NB4 (cell line): ENCODE measurements at regions not wholly inside any gene's neighbourhood (a gene's known extent, or its start where the extent isn't known, plus 50 kb on each side); places are given as distances from the start of the nearest gene placed in this dataset.

Source experiments
- DNase-seq: peaks from one replicate; pipeline ENCODE4 v3.0.0; 2010; ENCODE audit warnings: low read depth
- H3K4me3 ChIP-seq: one replicate; pipeline ENCODE4 v1.5.1; 2011; ENCODE audit warnings: mild to moderate bottlenecking, low read depth, low read length, moderate library complexity
- CTCF ChIP-seq: IDR thresholded peaks from one replicate; pipeline ENCODE4 v1.5.1; 2012; ENCODE audit warnings: low read depth, low read length
- MYC ChIP-seq: IDR thresholded peaks from 2 replicates; pipeline ENCODE4 v1.6.1; 2011; ENCODE audit warnings: low read depth, low read length
- POLR2A ChIP-seq: IDR thresholded peaks from 2 replicates; pipeline ENCODE4 v1.6.1; 2011; ENCODE audit warnings: mild to moderate bottlenecking; ENCODE audit not compliant: insufficient read length; ENCODE audit errors: extremely low read depth
- TF ChIP-seq, protein P1 (sequence below): IDR thresholded peaks from 2 replicates; pipeline ENCODE4 v1.6.1; 2011; ENCODE audit warnings: low read depth, low read length

DNA sequence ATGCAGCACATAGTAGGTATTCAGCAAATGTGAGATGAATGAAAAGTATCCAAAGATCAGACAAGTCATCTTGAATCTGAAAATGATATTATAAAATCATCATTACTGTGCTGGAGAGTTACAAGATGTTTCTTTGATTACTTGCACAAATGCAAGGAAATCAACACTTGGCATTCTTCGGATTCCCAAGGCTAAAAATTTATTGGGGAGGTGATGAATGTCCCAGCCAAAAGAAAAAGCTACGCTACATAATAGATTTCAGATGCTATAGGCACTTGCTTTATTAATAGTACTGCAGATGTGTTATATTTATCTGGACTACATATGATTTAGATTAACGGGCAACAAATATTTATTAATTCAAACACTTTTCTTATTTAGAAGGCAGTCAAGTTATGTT, 286.7 kb upstream of the TENM3 start:
- no peak overlapping the region for H3K4me3 ChIP-seq
- DNase-seq, result no peak
- no peak for TF ChIP-seq MYC
- TF ChIP-seq CTCF, result no peak
- TF ChIP-seq POLR2A, result no peak
- TF ChIP-seq, protein P1, sequence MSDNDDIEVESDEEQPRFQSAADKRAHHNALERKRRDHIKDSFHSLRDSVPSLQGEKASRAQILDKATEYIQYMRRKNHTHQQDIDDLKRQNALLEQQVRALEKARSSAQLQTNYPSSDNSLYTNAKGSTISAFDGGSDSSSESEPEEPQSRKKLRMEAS, result no peak

DNA sequence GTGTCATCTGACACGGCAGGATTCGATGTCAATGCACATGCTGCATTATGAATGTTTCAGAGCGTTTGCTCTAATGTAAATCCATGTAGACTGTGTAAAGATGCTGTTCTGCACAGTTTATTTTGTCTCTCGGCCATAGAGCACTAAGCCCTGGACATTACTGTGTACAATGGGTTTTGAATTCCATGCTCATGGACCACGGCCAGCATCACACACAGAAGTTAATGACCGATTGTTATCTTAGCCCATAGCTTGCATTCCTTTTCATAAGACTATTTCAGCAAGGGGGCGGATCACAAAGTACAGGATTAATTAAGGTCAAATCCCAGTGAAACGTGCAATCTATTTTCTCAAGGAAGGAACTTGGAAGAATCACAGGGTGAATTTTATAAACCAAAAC, 286.1 kb upstream of the TENM3 start:
- no peak for DNase-seq
- no peak for TF ChIP-seq CTCF
- TF ChIP-seq, protein P1, result no peak
- TF ChIP-seq POLR2A, result no peak
- TF ChIP-seq MYC, result no peak
- no peak overlapping the region for H3K4me3 ChIP-seq

GRCh38 chr4:181958446-181958845, 284.8 kb upstream of the TENM3 start:
- DNase-seq, result no peak
- TF ChIP-seq MYC, result no peak
- no peak for TF ChIP-seq CTCF
- TF ChIP-seq, protein P1, result no peak
- TF ChIP-seq POLR2A, result no peak
- no peak overlapping the region for H3K4me3 ChIP-seq

- H3K4me3 ChIP-seq, result no peak overlapping the region
- TF ChIP-seq, protein P1, result no peak
- no peak for TF ChIP-seq CTCF
- TF ChIP-seq MYC, result no peak
- TF ChIP-seq POLR2A, result no peak
- DNase-seq, result no peak
Observed at GRCh38 chr4:181959121-181959520, 284.1 kb upstream of the TENM3 start.

GRCh38 chr4:181960384-181960783, 282.8 kb upstream of the TENM3 start:
- no peak overlapping the region for H3K4me3 ChIP-seq
- DNase-seq, result no peak
- TF ChIP-seq POLR2A (no peak), CTCF (no peak), MYC (no peak)
- TF ChIP-seq, protein P1, result no peak

DNA sequence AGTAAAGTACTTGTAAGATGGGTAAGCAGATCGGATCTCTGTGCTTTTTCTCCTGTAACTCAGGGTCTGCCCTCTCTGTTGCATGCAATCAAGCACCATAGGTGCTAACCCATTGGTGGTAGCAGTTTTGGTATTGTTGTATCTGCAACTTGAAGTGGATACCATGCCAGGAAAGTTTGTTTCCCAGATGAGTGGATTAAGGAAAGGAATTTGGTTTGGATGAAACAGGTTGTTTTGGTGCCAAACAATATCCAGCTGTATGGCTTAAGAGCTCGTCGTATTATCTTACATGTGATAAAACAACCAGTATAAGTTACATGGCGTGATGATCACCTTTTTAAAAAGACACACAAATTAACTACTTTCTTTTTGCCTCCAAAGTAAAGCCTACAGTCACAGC, 280.9 kb upstream of the TENM3 start:
- DNase-seq, result no peak
- TF ChIP-seq POLR2A (no peak), CTCF (no peak)
- TF ChIP-seq, protein P1, result no peak

More for the DNA sequence above, 280.9 kb upstream of the TENM3 start:
- no peak overlapping the region for H3K4me3 ChIP-seq
